Pancreas (tissue), 10 donors: ENCODE measurements at regions not wholly inside any gene's neighbourhood (a gene's known extent, or its start where the extent isn't known, plus 50 kb on each side); places are given as distances from the start of the nearest gene placed in this dataset.

Source experiments
- ATAC-seq, 4 donors: fragments of 200-7000 bp; cut with Tn5 transposase; one replicate each; pipeline versions ENCODE4 v1.8.0 to v1.9.1; 2020; ENCODE audit warnings: mild to moderate bottlenecking in 4 of 4, moderate library complexity in 4 of 4
- DNase-seq, 6 donors: peaks; one replicate each; pipeline ENCODE4 v3.0.0-alpha.2; 2020
- FAIRE-seq: peaks from 2 replicates; lab custom pipeline; 2012; peaks lifted over from hg19 to GRCh38; lab: Jason Lieb, UNC
- H3K27ac ChIP-seq, 4 donors: fragments of 200-600 bp; sonication (generic); 1 replicate in 3 of 4; 2 replicates in 1 of 4; pipeline versions ENCODE4 v1.5.0 to v1.8.0; 2020
- H3K27me3 ChIP-seq, 4 donors: fragments of 200-600 bp; one replicate each; pipeline ENCODE4 v1.8.0; 2021
- H3K36me3 ChIP-seq, 3 donors: fragments of 200-600 bp; sonication (generic) in 1 of 3; one replicate each; pipeline versions ENCODE4 v1.5.0 to v1.8.0; 2020 to 2021
- H3K4me1 ChIP-seq, 3 donors: fragments of 200-600 bp; one replicate each; pipeline ENCODE4 v1.8.0; 2021
- H3K4me3 ChIP-seq, 4 donors: fragments of 200-600 bp; sonication (generic) in 2 of 4; one replicate each; pipeline versions ENCODE4 v1.5.0 to v1.8.0; 2020 to 2021
- H3K9me3 ChIP-seq, 4 donors: fragments of 200-600 bp; one replicate each; pipeline ENCODE4 v1.8.0; 2021
- WGBS, 2 donors: extraction: QIAGEN DNeasy Blood & Tissue Kit; methylation state at CpG; one replicate each; pipeline ENCODE4 v1.1.7; 2013; 5-methylcytosine and 5-hydroxymethylcytosine counted together
- intact Hi-C, 3 donors: fragments of 100-400 bp; cut with DNase I; formaldehyde crosslinking; loops; one replicate each; pipeline versions ENCODE4 v1.11.1 to v1.14.2; 2022
- TF ChIP-seq, protein P1 (sequence below), 4 donors: fragments of 200-600 bp; sonication (generic) in 3 of 4; IDR thresholded peaks; one replicate each; pipeline versions ENCODE4 v1.5.0 to v1.8.0; 2021; ENCODE audit warnings: antibody characterized with exemption in 4 of 4
- donor health status: healthy with polysubstance abuse.
- donor health status: DM: no; HTN: no; CAD: no; lungs with moderate emphysema.
- donor health status: DM: no; HTN: no; CAD: no.
- donor health status: control.
- donor health status: control.
- donor health status: Bipolar disorder and iron deficiency.
- donor health status: DM: yes; HTN: yes; CAD: no.
- donor health status: DM: no; HTN: no; CAD: no.
- donor health status: DM: no; HTN: no; CAD: no.
- donor health status: DM: yes; HTN: yes; CAD: no.

DNA sequence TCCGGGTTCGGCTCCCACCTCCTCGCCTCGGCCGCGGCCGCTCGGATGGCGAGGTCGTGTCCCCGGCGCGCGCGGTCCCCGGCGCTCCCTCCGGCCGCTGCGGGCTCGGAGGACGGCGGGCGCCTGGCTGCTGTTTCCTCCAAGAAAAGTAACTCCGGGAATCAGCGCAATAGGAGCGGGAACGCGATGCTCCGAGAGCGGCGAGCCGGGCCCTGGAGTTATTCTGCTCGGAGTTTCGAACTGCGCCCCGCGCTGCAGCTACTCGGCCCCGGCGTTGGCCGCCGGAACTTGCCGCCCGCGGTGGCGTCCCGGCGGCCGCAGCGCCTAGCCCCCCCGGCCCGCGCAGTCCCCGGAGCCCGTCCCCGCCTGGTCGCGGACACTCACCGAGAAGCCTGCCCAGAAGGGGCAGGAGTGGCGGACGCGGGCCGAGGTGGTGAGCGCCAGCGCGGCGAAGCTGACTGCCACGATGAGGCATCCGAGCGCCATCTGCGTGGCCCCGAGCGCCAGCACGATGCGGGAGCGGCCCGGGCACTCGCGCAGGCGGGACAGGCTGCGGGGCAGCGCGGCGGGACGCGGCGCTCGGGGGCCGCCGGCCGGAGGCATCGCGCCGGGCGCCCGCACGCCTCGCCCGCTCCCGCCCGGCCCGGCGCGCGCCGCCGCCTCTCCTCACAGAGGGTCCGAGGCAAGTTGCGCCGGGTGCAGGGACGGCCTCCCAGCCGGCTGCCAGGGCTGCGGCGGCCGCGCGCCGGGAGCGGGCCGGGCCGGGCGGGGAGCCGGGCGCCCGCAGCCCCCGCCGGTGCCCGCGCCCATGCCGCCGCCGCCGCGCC, 251.9 kb downstream of the TJP1 start:
- Histone ChIP-seq H3K27ac (peak overlapping the region; percentile 18 to 66 (median 44)), H3K36me3 (no peaks in the 10 kb centered on the region), H3K4me1 (peaks cover 0 to 7% (median 0%) of the 10 kb centered on the region in 3 donors), H3K27me3 (peaks cover 0 to 6% (median 1%) of the 10 kb centered on the region in 4 donors), H3K9me3 (no peaks in the 10 kb centered on the region), H3K4me3 (peak overlapping the region; percentile 51 to 72 (median 62))
- FAIRE-seq (no peak), ATAC-seq (peak; percentile 10 to 39 (median 22)), DNase-seq (peak; percentile 18 to 83 (median 46))
- TF ChIP-seq, protein P1, sequence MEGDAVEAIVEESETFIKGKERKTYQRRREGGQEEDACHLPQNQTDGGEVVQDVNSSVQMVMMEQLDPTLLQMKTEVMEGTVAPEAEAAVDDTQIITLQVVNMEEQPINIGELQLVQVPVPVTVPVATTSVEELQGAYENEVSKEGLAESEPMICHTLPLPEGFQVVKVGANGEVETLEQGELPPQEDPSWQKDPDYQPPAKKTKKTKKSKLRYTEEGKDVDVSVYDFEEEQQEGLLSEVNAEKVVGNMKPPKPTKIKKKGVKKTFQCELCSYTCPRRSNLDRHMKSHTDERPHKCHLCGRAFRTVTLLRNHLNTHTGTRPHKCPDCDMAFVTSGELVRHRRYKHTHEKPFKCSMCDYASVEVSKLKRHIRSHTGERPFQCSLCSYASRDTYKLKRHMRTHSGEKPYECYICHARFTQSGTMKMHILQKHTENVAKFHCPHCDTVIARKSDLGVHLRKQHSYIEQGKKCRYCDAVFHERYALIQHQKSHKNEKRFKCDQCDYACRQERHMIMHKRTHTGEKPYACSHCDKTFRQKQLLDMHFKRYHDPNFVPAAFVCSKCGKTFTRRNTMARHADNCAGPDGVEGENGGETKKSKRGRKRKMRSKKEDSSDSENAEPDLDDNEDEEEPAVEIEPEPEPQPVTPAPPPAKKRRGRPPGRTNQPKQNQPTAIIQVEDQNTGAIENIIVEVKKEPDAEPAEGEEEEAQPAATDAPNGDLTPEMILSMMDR (IDR thresholded peaks at IDR 0.05), result no peak
- intact Hi-C loops, result loop anchor here in 1 of 3 donors (10.0 kb wide), 1 partner anchor 56 kb away; no protein-coding TSS in a partner anchor
- WGBS, 2 donors, result 1% methylated on average over 42 to 135 of the region's 135 CpGs

DNA sequence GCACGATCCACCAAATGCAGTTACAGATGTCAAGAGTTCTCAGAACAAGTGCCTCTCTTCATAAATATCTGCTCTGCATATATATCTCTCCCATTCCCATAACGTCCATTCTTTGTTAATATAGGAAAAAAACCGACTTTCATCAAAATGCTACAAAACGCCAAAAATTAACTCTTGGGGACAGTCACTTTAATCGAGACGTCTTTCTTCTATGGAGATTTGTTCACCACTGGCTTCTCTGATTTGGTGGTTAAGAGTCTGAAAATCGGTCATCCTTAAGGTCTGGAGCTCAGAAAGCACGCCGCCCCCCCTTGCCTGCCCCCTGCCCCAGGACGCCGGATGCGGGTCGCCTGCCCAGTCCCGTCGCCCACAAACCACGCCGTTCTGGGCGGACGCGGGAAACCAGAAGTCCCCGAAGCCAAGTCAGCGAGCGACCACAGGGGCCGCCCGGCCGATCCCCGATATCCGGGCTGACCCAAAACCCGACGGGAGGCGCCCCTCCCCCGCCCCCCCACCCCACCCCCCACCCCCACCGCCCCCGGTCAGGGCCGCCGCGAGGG, 252.7 kb downstream of the TJP1 start:
- Histone ChIP-seq H3K27ac (peak overlapping the region; percentile 18 to 66 (median 44)), H3K9me3 (no peaks in the 10 kb centered on the region)
- DNase-seq, result peak in 4 of 6 donors; percentile 17 to 74 (median 42)

DNA sequence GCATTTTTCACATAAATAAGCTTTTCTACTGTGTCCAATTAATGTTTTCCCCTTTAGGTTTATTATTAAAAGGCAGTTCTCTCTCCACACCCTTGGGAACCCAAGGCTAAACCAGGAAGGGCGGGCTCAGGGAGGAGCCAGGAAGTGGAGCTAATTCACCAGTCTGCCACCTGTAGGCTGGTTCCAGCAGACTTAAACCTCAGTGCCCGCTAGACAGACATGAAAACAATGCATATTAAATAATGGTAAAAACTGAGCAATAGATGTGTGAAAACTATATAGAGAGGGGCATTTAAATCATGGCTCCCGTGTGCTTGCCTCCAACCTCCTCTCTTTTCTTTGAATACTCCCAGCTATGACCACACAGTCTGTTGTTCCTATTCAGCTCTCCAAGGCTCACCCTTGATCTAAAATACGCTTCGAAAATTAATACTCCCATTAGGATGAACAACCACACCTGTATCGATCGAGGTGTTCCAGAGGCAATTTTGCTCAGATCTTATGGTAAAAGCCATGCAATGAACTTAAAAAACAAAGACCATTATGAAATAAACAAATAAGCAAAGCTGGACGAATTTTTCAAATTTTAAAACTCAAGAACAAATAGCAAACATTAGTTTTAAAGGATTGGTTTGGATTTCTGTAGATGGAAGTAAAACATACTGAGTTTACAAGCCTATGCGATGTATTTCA, 253.3 kb downstream of the TJP1 start:
- Histone ChIP-seq H3K27ac (peak overlapping the region in 2 of 4 donors; percentile 37 to 41), H3K27me3 (peaks cover 0 to 3% (median 0%) of the 10 kb centered on the region in 4 donors), H3K9me3 (no peaks in the 10 kb centered on the region), H3K4me1 (peaks cover 0 to 7% (median 0%) of the 10 kb centered on the region in 3 donors), H3K36me3 (no peaks in the 10 kb centered on the region), H3K4me3 (peak overlapping the region in 2 of 4 donors; percentile 62 to 72)
- intact Hi-C loops, result no loop called here
- ATAC-seq, result peak; percentile 83 to 90 (median 88)
- TF ChIP-seq, protein P1 (IDR thresholded peaks at IDR 0.05), result peak in 1 of 4 donors; percentile 36
- 6 to 15% methylated on average over 9 of the region's 9 CpGs for WGBS, 2 donors
- no peak for FAIRE-seq
- peak in 5 of 6 donors; percentile 61 to 75 (median 71) for DNase-seq

More for the DNA sequence above, 252.7 kb downstream of the TJP1 start:
- ATAC-seq (peak; percentile 5 to 14 (median 11)), FAIRE-seq (no peak)
- TF ChIP-seq, protein P1 (IDR thresholded peaks at IDR 0.05), result no peak
- peaks cover 0 to 6% (median 0%) of the 10 kb centered on the region in 4 donors for H3K27me3 ChIP-seq
- intact Hi-C loops, result loop anchor here in 1 of 3 donors (10.0 kb wide), 1 partner anchor 55 kb away; no protein-coding TSS in a partner anchor
- WGBS, 2 donors, result 3% methylated on average over 28 to 37 of the region's 37 CpGs
- no peaks in the 10 kb centered on the region for H3K36me3 ChIP-seq
- H3K4me3 ChIP-seq, result peak overlapping the region; percentile 51 to 72 (median 62)
- peaks cover 0 to 7% (median 0%) of the 10 kb centered on the region in 3 donors for H3K4me1 ChIP-seq

DNA sequence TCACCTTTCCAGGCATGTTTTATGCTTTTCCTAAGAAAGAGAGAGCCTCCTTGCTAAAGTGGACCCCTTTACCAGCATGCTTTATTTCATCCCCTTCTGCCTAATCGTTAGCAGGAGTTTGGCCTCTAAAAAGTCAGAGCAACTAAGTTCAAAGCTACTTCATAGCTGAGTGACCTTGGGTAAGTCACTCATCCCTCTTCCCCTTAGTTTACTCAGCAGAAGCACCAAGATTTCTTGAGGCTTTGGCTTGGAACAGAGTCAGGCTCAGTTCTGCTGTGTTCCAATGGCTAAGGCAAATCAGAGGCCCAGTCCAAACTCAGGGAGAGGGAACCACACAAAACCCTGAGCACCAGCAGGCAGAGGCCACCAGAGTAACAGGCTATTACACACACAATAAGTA, 254.9 kb downstream of the TJP1 start:
- no peak for DNase-seq
- peaks cover 0 to 7% (median 0%) of the 10 kb centered on the region in 3 donors for H3K4me1 ChIP-seq
- 22 to 34% methylated on average over 1 of the region's 1 CpG for WGBS, 2 donors
- H3K9me3 ChIP-seq, result no peaks in the 10 kb centered on the region
- no peak for FAIRE-seq
- no peaks in the 10 kb centered on the region for H3K36me3 ChIP-seq
- ATAC-seq, result no peak
- H3K27ac ChIP-seq, result peak overlapping the region in 2 of 4 donors; percentile 10 to 40
- no peak overlapping the region for H3K4me3 ChIP-seq
- intact Hi-C loops, result no loop called here
- H3K27me3 ChIP-seq, result no peaks in the 10 kb centered on the region
- TF ChIP-seq, protein P1 (IDR thresholded peaks at IDR 0.05), result no peak
